ENCODE measurements at regions not wholly inside any gene's neighbourhood (a gene's known extent, or its start where the extent isn't known, plus 50 kb on each side); places are given as distances from the start of the nearest gene placed in this dataset.
A peak's percentile ranks its signal among the peaks of the same experiment; 100 is the strongest.
"Not testable (repeated sequence)": the region's sequence is repeated elsewhere in the genome, so short reads cannot be mapped to it uniquely, and the experiment has no call there.

DNA sequence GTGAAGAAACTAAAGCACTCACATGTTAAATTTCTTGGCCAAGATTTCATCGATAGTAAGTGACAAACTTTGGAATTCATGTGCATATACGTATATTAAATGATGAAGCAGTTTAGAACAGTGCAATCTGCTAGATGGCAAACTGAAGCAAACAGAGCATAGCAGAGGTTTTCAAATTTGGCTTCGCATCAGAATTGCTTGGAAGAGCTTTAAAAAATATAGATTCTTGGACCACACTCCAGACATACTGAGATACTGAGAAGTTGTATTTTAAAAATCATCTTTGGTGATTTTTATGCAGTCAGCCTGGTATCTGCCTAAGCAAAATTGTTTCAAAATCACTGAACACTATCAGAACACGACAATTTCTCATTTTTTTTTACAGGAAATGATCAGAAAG, 709.2 kb downstream of the PLA2G4A start:
- DNase-seq (ENCODE audit: low read depth), result no peak

GRCh38 chr1:187549540-187549939, 720.8 kb downstream of the PLA2G4A start:
- no peak for DNase-seq (ENCODE audit: low read depth)

- DNase-seq (ENCODE audit: low read depth), result no peak
Observed at GRCh38 chr1:187551061-187551460, 722.3 kb downstream of the PLA2G4A start.

DNA sequence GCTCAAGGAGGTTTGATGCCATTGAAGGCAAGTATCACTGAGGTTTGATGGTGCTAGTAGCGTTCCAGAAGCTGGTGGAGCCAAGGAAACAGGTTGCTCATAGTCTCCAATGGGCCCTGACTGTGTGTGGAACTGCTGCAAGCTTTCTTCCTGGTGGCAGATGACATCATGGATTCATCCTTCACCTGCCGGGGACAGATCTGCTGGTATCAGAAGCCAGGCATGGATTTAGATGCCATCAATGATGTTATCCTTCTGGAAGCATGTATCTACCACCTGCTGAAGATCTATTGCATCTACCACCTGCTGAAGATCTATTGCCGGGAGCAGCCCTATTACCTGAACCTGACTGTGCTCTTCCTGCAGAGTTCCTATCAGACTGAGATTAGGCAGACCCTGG, 734.4 kb downstream of the PLA2G4A start:
- DNase-seq (ENCODE audit: low read depth), result no peak

- DNase-seq (ENCODE audit: low read depth), result peak; percentile 40
Observed at GRCh38 chr1:187566354-187566753, 737.6 kb downstream of the PLA2G4A start.

GRCh38 chr1:187568067-187568466, 739.3 kb downstream of the PLA2G4A start:
- DNase-seq (ENCODE audit: low read depth), result no peak

- DNase-seq (ENCODE audit: low read depth), result no peak
Observed at GRCh38 chr1:187570166-187570565, 741.4 kb downstream of the PLA2G4A start.

GRCh38 chr1:187577610-187578009, 748.9 kb downstream of the PLA2G4A start:
- DNase-seq (ENCODE audit: low read depth), result no peak

DNA sequence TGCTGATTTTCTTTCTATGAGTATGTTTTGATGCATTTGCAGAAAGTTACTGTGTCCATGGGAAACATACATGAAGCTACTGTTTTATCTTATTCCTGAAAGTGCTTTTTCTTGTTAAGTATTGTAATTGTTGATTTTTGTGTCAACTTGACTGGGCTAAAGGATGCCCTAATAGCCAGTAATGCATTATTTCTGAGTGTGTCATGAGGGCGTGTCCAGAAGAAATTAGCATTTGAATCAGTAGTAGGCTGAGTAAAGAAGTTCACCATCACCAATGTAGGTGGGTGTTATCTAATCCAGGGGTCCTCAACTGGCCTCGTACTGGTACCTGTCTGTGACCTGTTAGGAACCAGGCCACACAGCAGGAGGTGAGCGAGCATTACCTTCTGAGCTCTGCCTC, 760.2 kb downstream of the PLA2G4A start:
- no peak for DNase-seq (ENCODE audit: low read depth)

- no peak for DNase-seq (ENCODE audit: low read depth)
Observed at GRCh38 chr1:187605736-187606135, 777.0 kb downstream of the PLA2G4A start.

DNA sequence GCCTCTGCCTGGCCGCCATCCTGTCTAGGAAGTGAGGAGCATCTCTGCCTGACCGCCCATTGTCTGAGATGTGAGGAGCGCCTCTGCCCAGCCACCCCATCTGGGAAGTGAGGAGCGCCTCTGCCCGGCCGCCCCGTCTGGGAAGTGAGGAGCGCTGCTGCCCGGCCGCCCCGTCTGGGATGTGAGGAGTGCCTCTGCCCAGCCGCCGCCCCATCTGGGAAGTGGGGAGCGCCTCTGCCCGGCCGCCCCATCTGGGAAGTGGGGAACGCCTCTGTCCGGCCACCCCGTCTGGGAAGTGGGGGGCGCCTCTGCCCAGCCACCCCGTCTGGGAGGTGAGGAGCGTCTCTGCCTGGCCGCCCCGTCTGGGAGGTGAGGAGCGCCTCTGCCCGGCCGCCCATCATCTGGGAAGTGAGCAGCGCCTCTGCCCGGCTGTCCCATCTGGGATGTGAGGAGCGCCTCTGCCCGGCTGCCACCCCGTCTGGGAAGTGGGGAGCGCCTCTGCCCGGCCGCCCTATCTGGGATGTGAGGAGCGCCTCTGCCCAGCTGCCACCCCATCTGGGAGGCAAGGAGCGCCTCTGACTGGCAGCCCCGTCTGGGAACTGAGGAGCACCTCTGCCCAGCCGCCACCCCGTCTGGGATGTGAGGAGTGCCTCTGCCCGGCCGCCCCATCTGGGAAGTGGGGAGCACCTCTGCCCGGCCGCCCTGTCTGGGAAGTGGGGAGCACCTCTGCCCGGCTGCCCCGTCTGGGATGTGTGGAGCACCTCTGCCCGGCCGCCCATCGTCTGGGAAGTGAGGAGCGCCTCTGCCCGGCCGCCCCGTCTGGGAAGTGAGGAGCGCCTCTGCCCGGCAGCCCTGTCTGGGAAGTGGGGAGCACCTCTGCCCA, 787.3 kb downstream of the PLA2G4A start:
- DNase-seq (ENCODE audit: low read depth), result not testable (repeated sequence)

DNA sequence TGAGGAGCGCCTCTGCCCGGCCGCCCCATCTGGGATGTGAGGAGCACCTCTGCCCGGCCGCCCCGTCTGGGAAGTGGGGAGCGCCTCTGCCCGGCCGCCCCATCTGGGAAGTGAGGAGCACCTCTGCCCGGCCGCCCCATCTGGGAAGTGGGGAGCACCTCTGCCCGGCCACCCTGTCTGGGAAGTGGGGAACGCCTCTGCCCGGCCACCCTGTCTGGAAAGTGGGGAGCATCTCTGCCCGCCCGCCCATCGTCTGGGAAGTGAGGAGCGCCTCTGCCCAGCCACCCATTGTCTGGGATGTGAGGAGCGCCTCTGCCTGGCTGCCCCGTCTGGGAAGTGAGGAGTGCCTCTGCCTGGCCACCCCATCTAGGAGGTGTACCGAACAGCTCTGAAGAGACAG, 788.1 kb downstream of the PLA2G4A start:
- DNase-seq (ENCODE audit: low read depth), result not testable (repeated sequence)

- DNase-seq (ENCODE audit: low read depth), result no peak
Observed at GRCh38 chr1:187617776-187618175, 789.0 kb downstream of the PLA2G4A start.

- no peak for DNase-seq (ENCODE audit: low read depth)
Observed at GRCh38 chr1:187619175-187619574, 790.4 kb downstream of the PLA2G4A start.

- peak; percentile 42 for DNase-seq (ENCODE audit: low read depth)
Observed at GRCh38 chr1:187621951-187622350, 793.2 kb downstream of the PLA2G4A start.

- no peak for DNase-seq (ENCODE audit: low read depth)
Observed at GRCh38 chr1:187622545-187622944, 793.8 kb downstream of the PLA2G4A start.

- DNase-seq (ENCODE audit: low read depth), result peak; percentile 71
Observed at GRCh38 chr1:187624812-187625545, 796.2 kb downstream of the PLA2G4A start.

DNA sequence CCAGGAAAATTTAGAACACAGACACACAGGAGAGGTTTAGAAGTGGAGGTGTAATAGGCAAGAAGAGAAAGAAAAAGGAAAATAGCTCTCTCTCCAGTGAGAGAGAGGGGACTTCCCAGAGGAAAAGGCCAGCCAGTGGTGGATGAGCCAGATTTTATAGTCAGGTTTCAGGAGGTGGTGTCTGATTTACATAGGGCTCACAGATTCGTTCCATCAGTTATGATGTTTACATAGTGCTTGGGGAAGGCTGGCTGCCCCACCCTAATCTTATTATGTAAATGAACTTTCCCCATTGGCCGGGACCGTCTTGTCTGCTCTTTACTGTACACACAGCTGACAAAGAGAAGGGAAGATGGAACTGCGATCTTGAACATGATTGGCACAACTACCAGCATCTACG, 797.3 kb downstream of the PLA2G4A start:
- peak; percentile 9 for DNase-seq (ENCODE audit: low read depth)

DNA sequence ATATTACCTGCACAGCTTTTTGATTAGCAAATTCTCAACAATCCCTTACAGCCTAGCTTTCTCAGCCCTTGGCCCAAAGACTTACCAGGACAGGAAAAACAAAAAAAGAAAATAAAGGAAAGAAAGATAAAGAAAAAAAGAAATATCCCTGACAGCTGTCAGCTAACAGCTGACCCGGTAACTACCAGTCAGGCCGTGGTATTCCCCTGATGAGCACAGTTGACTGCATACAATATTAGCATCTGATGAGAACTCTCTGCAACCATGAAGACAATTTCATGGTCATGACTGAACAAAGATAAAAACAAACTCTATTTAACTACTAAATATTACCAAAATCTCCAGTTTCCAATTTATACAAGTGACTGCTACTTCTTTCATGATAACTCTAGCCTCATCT, 798.8 kb downstream of the PLA2G4A start:
- DNase-seq (ENCODE audit: low read depth), result no peak

GRCh38 chr1:187629075-187629474, 800.3 kb downstream of the PLA2G4A start:
- DNase-seq (ENCODE audit: low read depth), result no peak

DNA sequence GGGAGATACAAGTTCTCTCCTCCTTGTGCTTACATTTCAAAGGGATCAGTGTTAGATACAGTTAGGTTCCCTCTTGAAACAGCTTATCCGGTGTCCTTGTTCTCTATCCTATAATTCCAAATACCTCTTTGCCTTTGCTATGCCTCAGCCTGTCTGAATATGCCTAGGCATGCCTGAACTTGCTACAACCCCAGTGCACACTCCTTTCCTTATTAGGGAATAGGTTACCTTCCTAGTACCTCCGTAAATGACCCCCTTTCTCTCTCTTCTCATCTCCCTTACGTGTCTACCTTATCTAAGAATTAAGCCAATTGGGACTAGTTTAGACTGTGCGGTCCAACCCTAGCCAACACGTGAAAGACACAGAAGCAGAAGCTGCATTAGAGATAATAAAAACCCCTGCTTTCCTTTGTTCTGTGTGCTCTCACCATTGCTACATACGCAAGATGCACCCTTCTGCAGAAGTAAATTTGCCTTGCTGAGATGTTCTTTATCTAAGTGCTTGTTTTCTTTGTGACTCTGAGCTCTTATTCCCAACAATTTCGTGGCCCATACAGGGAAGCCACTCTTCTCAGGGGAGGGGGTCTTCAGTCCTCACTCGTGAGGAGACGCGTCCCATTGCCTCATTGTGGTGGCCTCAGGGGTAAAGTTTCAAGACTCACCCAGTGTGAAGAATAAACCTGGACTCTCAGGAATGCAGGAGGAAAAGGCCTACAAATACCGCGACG, 802.1 kb downstream of the PLA2G4A start:
- no peak for DNase-seq (ENCODE audit: low read depth)

DNA sequence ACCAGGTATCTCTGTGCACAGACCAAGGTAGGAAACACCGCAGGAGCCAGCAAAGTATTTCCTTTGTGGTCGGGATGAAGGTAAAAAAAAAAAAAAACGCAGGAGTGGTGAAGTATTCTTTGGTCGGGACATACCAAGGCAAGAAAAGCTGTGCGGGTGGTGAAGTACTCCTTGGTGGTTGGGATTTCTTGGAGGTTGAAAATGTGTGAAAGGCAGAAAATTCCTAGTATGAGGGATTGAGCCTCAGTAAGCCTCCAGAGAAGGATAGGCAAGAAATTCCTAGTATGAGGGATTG, 802.6 kb downstream of the PLA2G4A start:
- DNase-seq (ENCODE audit: low read depth), result no peak

- DNase-seq (ENCODE audit: low read depth), result no peak
Observed at GRCh38 chr1:187631984-187632383, 803.2 kb downstream of the PLA2G4A start.

Measured in iris pigment epithelial cell (primary cell).